Endodermal cell (in vitro differentiated cells): ENCODE measurements at regions not wholly inside any gene's neighbourhood (a gene's known extent, or its start where the extent isn't known, plus 50 kb on each side); places are given as distances from the start of the nearest gene placed in this dataset.

Experiments used
- DNase-seq: peaks from one replicate; pipeline ENCODE4 v3.0.0-alpha.2; 2017
- H3K27ac ChIP-seq: 2 replicates; pipeline ENCODE4 v1.5.1; 2013; ENCODE audit warnings: mild to moderate bottlenecking, low read depth, low read length, moderate library complexity
- H3K27me3 ChIP-seq: 2 replicates; pipeline ENCODE4 v1.6.1; 2013; ENCODE audit warnings: mild to moderate bottlenecking, low read length, moderate library complexity; ENCODE audit not compliant: insufficient read depth, control insufficient read depth, poor library complexity, severe bottlenecking
- H3K36me3 ChIP-seq: 2 replicates; pipeline ENCODE4 v1.7.0; 2013; ENCODE audit warnings: mild to moderate bottlenecking, low read length, moderate library complexity; ENCODE audit not compliant: control insufficient read depth, insufficient read depth
- H3K4me1 ChIP-seq: one replicate; pipeline ENCODE4 v1.7.0; 2013; ENCODE audit warnings: low read length; ENCODE audit not compliant: control insufficient read depth, insufficient read depth
- H3K4me3 ChIP-seq: 2 replicates; pipeline ENCODE4 v1.5.1; 2013; ENCODE audit warnings: mild to moderate bottlenecking, low read length, moderate library complexity
- H3K9ac ChIP-seq: 2 replicates; pipeline ENCODE4 v1.6.1; 2013; ENCODE audit warnings: mild to moderate bottlenecking, low read length, moderate library complexity; ENCODE audit not compliant: poor library complexity, severe bottlenecking; ENCODE audit errors: extremely low read depth
- H3K9me3 ChIP-seq: 2 replicates; pipeline ENCODE4 v1.6.1; 2013; ENCODE audit warnings: mild to moderate bottlenecking, low read length, moderate library complexity; ENCODE audit not compliant: control insufficient read depth
- H3K27ac Mint-ChIP-seq: 2 replicates; pipeline ENCODE4 v1.8.0; 2020; ENCODE audit warnings: mixed read lengths
- H3K27me3 Mint-ChIP-seq: 2 replicates; pipeline ENCODE4 v1.8.0; 2021; ENCODE audit warnings: mild to moderate bottlenecking, mixed read lengths; ENCODE audit not compliant: insufficient read depth
- H3K36me3 Mint-ChIP-seq: 2 replicates; pipeline ENCODE4 v1.8.0; 2020; ENCODE audit warnings: low read depth, mixed read lengths
- H3K4me1 Mint-ChIP-seq: 2 replicates; pipeline ENCODE4 v1.8.0; 2020; ENCODE audit warnings: mixed read lengths
- H3K4me3 Mint-ChIP-seq: 2 replicates; pipeline ENCODE4 v1.8.0; 2020; ENCODE audit warnings: mild to moderate bottlenecking, moderate library complexity, mixed read lengths
- H3K9me3 Mint-ChIP-seq: 2 replicates; pipeline ENCODE4 v1.8.0; 2020; ENCODE audit warnings: mild to moderate bottlenecking, mixed read lengths
- CTCF ChIP-seq: fragments of 200-600 bp; sonication (generic); conservative IDR thresholded peaks from 2 replicates; pipeline ENCODE4 v1.5.0; 2021; ENCODE audit warnings: antibody characterized with exemption, mild to moderate bottlenecking
- WGBS, 2 experiments: methylation state at CpG; one replicate each; pipeline versions ENCODE4 v1.1.5 to v1.1.7; 2013; ENCODE audit warnings: missing lambda C conversion rate in 2 of 2, mixed read lengths in 1 of 2; ENCODE audit not compliant: insufficient coverage in 1 of 2, insufficient read length in 1 of 2; 5-methylcytosine and 5-hydroxymethylcytosine counted together

- Mint-ChIP-seq H3K4me3 (no peak overlapping the region), H3K27me3 (no peaks in the 10 kb centered on the region), H3K4me1 (peaks cover 19% of the 10 kb centered on the region), H3K27ac (no peak overlapping the region), H3K36me3 (no peaks in the 10 kb centered on the region), H3K9me3 (peaks cover 3% of the 10 kb centered on the region)
- Histone ChIP-seq H3K4me1 (no peaks in the 10 kb centered on the region), H3K27ac (no peak overlapping the region), H3K4me3 (no peak overlapping the region), H3K36me3 (no peaks in the 10 kb centered on the region), H3K9me3 (no peaks in the 10 kb centered on the region), H3K27me3 (no peaks in the 10 kb centered on the region), H3K9ac (no peak overlapping the region)
- no peak for DNase-seq
- TF ChIP-seq CTCF: no peak
Measured at GRCh38 chr4:184533908-184534307, 59.6 kb upstream of the IRF2 start.

GRCh38 chr4:184531008-184531407 lies 56.7 kb upstream of the IRF2 start:
- TF ChIP-seq CTCF: no peak
- H3K27me3 Mint-ChIP-seq: no peaks in the 10 kb centered on the region
- Histone ChIP-seq H3K9ac (no peak overlapping the region), H3K36me3 (no peaks in the 10 kb centered on the region), H3K4me1 (no peaks in the 10 kb centered on the region), H3K4me3 (no peak overlapping the region), H3K27ac (no peak overlapping the region), H3K27me3 (no peaks in the 10 kb centered on the region), H3K9me3 (no peaks in the 10 kb centered on the region)
- H3K36me3 Mint-ChIP-seq: no peaks in the 10 kb centered on the region
- H3K9me3 Mint-ChIP-seq: peaks cover 6% of the 10 kb centered on the region
- H3K4me3 Mint-ChIP-seq: no peak overlapping the region
- WGBS, 2 experiments: 75 to 90% methylated on average over 1 to 2 of the region's 2 CpGs
- H3K4me1 Mint-ChIP-seq: peaks cover 13% of the 10 kb centered on the region
- no peak overlapping the region for H3K27ac Mint-ChIP-seq
- no peak for DNase-seq

GRCh38 chr4:184529283-184529682 lies 54.9 kb upstream of the IRF2 start:
- Mint-ChIP-seq H3K27ac (no peak overlapping the region), H3K4me1 (peaks cover 2% of the 10 kb centered on the region), H3K36me3 (no peaks in the 10 kb centered on the region), H3K9me3 (peaks cover 21% of the 10 kb centered on the region), H3K27me3 (peaks cover 3% of the 10 kb centered on the region), H3K4me3 (no peak overlapping the region)
- Histone ChIP-seq H3K27me3 (no peaks in the 10 kb centered on the region), H3K9me3 (no peaks in the 10 kb centered on the region), H3K4me3 (no peak overlapping the region), H3K27ac (no peak overlapping the region), H3K4me1 (no peaks in the 10 kb centered on the region), H3K36me3 (no peaks in the 10 kb centered on the region), H3K9ac (no peak overlapping the region)
- no peak for TF ChIP-seq CTCF
- DNase-seq: no peak
- 55 to 65% methylated on average over 2 to 5 of the region's 5 CpGs for WGBS, 2 experiments
